ENCODE measurements at regions not wholly inside any gene's neighbourhood (a gene's known extent, or its start where the extent isn't known, plus 50 kb on each side); places are given as distances from the start of the nearest gene placed in this dataset.

- Histone ChIP-seq H3K14ac (ENCODE audit: low read length) (no peak overlapping the region), H3K4me3 (ENCODE audit: low read depth, low read length) (no peak overlapping the region), H3K23ac (ENCODE audit: low read length) (no peak overlapping the region), H3K4me2 (ENCODE audit: low read length) (no peak overlapping the region), H2BK120ac (ENCODE audit: insufficient read depth, low read length, poor library complexity) (no peak overlapping the region), H2AFZ (ENCODE audit: insufficient read depth, low read length, poor library complexity) (no peak overlapping the region), H2BK12ac (ENCODE audit: low read length) (no peak overlapping the region), H4K12ac (ENCODE audit: low read depth, low read length) (no peak overlapping the region), H3K4ac (ENCODE audit: low read depth, low read length) (no peak overlapping the region), H3K79me2 (ENCODE audit: control insufficient read depth, insufficient read depth, low read length, poor library complexity) (no peaks in the 10 kb centered on the region), H3K4me1 (ENCODE audit: control insufficient read depth in 1 of 2, insufficient read depth in 2 of 2, low read length in 2 of 2) (no peaks in the 10 kb centered on the region), H4K91ac (ENCODE audit: low read depth, low read length) (no peak overlapping the region), H3K18ac (ENCODE audit: low read length) (no peak overlapping the region), H3K27me3 (ENCODE audit: insufficient read depth, low read length) (no peaks in the 10 kb centered on the region), H2AK5ac (ENCODE audit: low read length) (no peak overlapping the region), H4K8ac (ENCODE audit: low read depth, low read length) (no peak overlapping the region), H3K9me3 (ENCODE audit: insufficient read depth, low read depth, low read length) (no peaks in the 10 kb centered on the region), H3K9ac (ENCODE audit: low read length) (no peak overlapping the region), H2BK5ac (ENCODE audit: low read depth, low read length, poor library complexity) (no peak overlapping the region), H3K79me1 (ENCODE audit: low read length) (no peaks in the 10 kb centered on the region), H3K36me3 (ENCODE audit: control insufficient read depth in 1 of 2, insufficient read depth in 2 of 2, low read length in 2 of 2) (no peaks in the 10 kb centered on the region), H3K27ac (ENCODE audit: low read depth, low read length) (no peak overlapping the region)
- no CpG with 5 or more reads among the region's 4 CpGs for WGBS (ENCODE audit: extremely low coverage, insufficient coverage, insufficient read length)
- no peak for DNase-seq
Measured at GRCh38 chr10:33746836-33747268, 412.4 kb upstream of the NRP1 start.

- Histone ChIP-seq H3K4me1 (ENCODE audit: control insufficient read depth in 1 of 2, insufficient read depth in 2 of 2, low read length in 2 of 2) (no peaks in the 10 kb centered on the region), H3K4ac (ENCODE audit: low read depth, low read length) (no peak overlapping the region), H4K8ac (ENCODE audit: low read depth, low read length) (no peak overlapping the region), H3K79me2 (ENCODE audit: control insufficient read depth, insufficient read depth, low read length, poor library complexity) (no peaks in the 10 kb centered on the region), H3K14ac (ENCODE audit: low read length) (no peak overlapping the region), H4K91ac (ENCODE audit: low read depth, low read length) (no peak overlapping the region), H3K36me3 (ENCODE audit: control insufficient read depth in 1 of 2, insufficient read depth in 2 of 2, low read length in 2 of 2) (no peaks in the 10 kb centered on the region), H2AFZ (ENCODE audit: insufficient read depth, low read length, poor library complexity) (no peak overlapping the region), H2BK120ac (ENCODE audit: insufficient read depth, low read length, poor library complexity) (no peak overlapping the region), H3K9me3 (ENCODE audit: insufficient read depth, low read depth, low read length) (no peaks in the 10 kb centered on the region), H3K27me3 (ENCODE audit: insufficient read depth, low read length) (no peaks in the 10 kb centered on the region), H3K27ac (ENCODE audit: low read depth, low read length) (no peak overlapping the region), H2AK5ac (ENCODE audit: low read length) (no peak overlapping the region), H3K23ac (ENCODE audit: low read length) (no peak overlapping the region), H2BK5ac (ENCODE audit: low read depth, low read length, poor library complexity) (no peak overlapping the region), H3K9ac (ENCODE audit: low read length) (no peak overlapping the region), H3K18ac (ENCODE audit: low read length) (no peak overlapping the region), H3K4me3 (ENCODE audit: low read depth, low read length) (no peak overlapping the region), H4K12ac (ENCODE audit: low read depth, low read length) (no peak overlapping the region), H3K79me1 (ENCODE audit: low read length) (no peaks in the 10 kb centered on the region), H3K4me2 (ENCODE audit: low read length) (no peak overlapping the region), H2BK12ac (ENCODE audit: low read length) (no peak overlapping the region)
- no CpG with 5 or more reads among the region's 6 CpGs for WGBS (ENCODE audit: extremely low coverage, insufficient coverage, insufficient read length)
- DNase-seq = no peak
Measured at GRCh38 chr10:33746186-33746585, 411.7 kb upstream of the NRP1 start.

GRCh38 chr10:33743429-33743857 is 409.0 kb upstream of the NRP1 start:
- H3K4me3 ChIP-seq (ENCODE audit: low read depth, low read length) = no peak overlapping the region
- no peak overlapping the region for H3K9ac ChIP-seq (ENCODE audit: low read length)
- no peak overlapping the region for H3K4me2 ChIP-seq (ENCODE audit: low read length)
- DNase-seq = no peak
- no peak overlapping the region for H4K91ac ChIP-seq (ENCODE audit: low read depth, low read length)
- no peak overlapping the region for H2AK5ac ChIP-seq (ENCODE audit: low read length)
- no CpG with 5 or more reads among the region's 2 CpGs for WGBS (ENCODE audit: extremely low coverage, insufficient coverage, insufficient read length)
- H3K27me3 ChIP-seq (ENCODE audit: insufficient read depth, low read length) = no peaks in the 10 kb centered on the region
- H4K8ac ChIP-seq (ENCODE audit: low read depth, low read length) = no peak overlapping the region
- no peak overlapping the region for H2AFZ ChIP-seq (ENCODE audit: insufficient read depth, low read length, poor library complexity)
- no peak overlapping the region for H3K23ac ChIP-seq (ENCODE audit: low read length)
- no peak overlapping the region for H3K18ac ChIP-seq (ENCODE audit: low read length)
- no peaks in the 10 kb centered on the region for H3K4me1 ChIP-seq (ENCODE audit: control insufficient read depth in 1 of 2, insufficient read depth in 2 of 2, low read length in 2 of 2)
- H4K12ac ChIP-seq (ENCODE audit: low read depth, low read length) = no peak overlapping the region
- H3K9me3 ChIP-seq (ENCODE audit: insufficient read depth, low read depth, low read length) = no peaks in the 10 kb centered on the region
- H3K14ac ChIP-seq (ENCODE audit: low read length) = no peak overlapping the region
- H2BK12ac ChIP-seq (ENCODE audit: low read length) = no peak overlapping the region
- no peak overlapping the region for H2BK120ac ChIP-seq (ENCODE audit: insufficient read depth, low read length, poor library complexity)
- no peaks in the 10 kb centered on the region for H3K79me2 ChIP-seq (ENCODE audit: control insufficient read depth, insufficient read depth, low read length, poor library complexity)
- no peaks in the 10 kb centered on the region for H3K79me1 ChIP-seq (ENCODE audit: low read length)
- H3K27ac ChIP-seq (ENCODE audit: low read depth, low read length) = no peak overlapping the region
- H2BK5ac ChIP-seq (ENCODE audit: low read depth, low read length, poor library complexity) = no peak overlapping the region
- no peak overlapping the region for H3K4ac ChIP-seq (ENCODE audit: low read depth, low read length)
- no peaks in the 10 kb centered on the region for H3K36me3 ChIP-seq (ENCODE audit: control insufficient read depth in 1 of 2, insufficient read depth in 2 of 2, low read length in 2 of 2)

- Histone ChIP-seq H2AFZ (ENCODE audit: insufficient read depth, low read length, poor library complexity) (no peak overlapping the region), H3K79me1 (ENCODE audit: low read length) (no peaks in the 10 kb centered on the region), H3K4me2 (ENCODE audit: low read length) (no peak overlapping the region), H3K27me3 (ENCODE audit: insufficient read depth, low read length) (no peaks in the 10 kb centered on the region), H2BK12ac (ENCODE audit: low read length) (no peak overlapping the region), H3K4me3 (ENCODE audit: low read depth, low read length) (no peak overlapping the region), H3K9ac (ENCODE audit: low read length) (no peak overlapping the region), H2BK5ac (ENCODE audit: low read depth, low read length, poor library complexity) (no peak overlapping the region), H4K91ac (ENCODE audit: low read depth, low read length) (no peak overlapping the region), H3K23ac (ENCODE audit: low read length) (no peak overlapping the region), H2BK120ac (ENCODE audit: insufficient read depth, low read length, poor library complexity) (no peak overlapping the region), H4K12ac (ENCODE audit: low read depth, low read length) (no peak overlapping the region), H3K9me3 (ENCODE audit: insufficient read depth, low read depth, low read length) (no peaks in the 10 kb centered on the region), H3K27ac (ENCODE audit: low read depth, low read length) (no peak overlapping the region), H3K36me3 (ENCODE audit: control insufficient read depth in 1 of 2, insufficient read depth in 2 of 2, low read length in 2 of 2) (no peaks in the 10 kb centered on the region), H3K18ac (ENCODE audit: low read length) (no peak overlapping the region), H3K4ac (ENCODE audit: low read depth, low read length) (no peak overlapping the region), H3K79me2 (ENCODE audit: control insufficient read depth, insufficient read depth, low read length, poor library complexity) (no peaks in the 10 kb centered on the region), H2AK5ac (ENCODE audit: low read length) (no peak overlapping the region), H3K14ac (ENCODE audit: low read length) (no peak overlapping the region), H4K8ac (ENCODE audit: low read depth, low read length) (no peak overlapping the region), H3K4me1 (ENCODE audit: control insufficient read depth in 1 of 2, insufficient read depth in 2 of 2, low read length in 2 of 2) (no peaks in the 10 kb centered on the region)
- no peak for DNase-seq
Measured at GRCh38 chr10:33739031-33739430, 404.6 kb upstream of the NRP1 start.

Data from trophoblast cell (in vitro differentiated cells and primary cell).